ENCODE measurements at regions not wholly inside any gene's neighbourhood (a gene's known extent, or its start where the extent isn't known, plus 50 kb on each side); places are given as distances from the start of the nearest gene placed in this dataset.

GRCh38 chr6:91632308-91632707, 1045.4 kb upstream of the MAP3K7 start:
- H3K9me3 ChIP-seq, result no peaks in the 10 kb centered on the region
- H3K4me1 ChIP-seq, result peaks cover 5% of the 10 kb centered on the region
- H3K9ac ChIP-seq, result no peak overlapping the region
- H4K20me1 ChIP-seq, result no peaks in the 10 kb centered on the region
- no peaks in the 10 kb centered on the region for H3K36me3 ChIP-seq
- no peak for TF ChIP-seq Cebpa-rat (IDR thresholded peaks at IDR 0.05)
- H3K4me3 ChIP-seq, result no peak overlapping the region
- no peaks in the 10 kb centered on the region for H3K27me3 ChIP-seq
- H3K4me2 ChIP-seq, result no peak overlapping the region
- H3K27ac ChIP-seq, result no peak overlapping the region

DNA sequence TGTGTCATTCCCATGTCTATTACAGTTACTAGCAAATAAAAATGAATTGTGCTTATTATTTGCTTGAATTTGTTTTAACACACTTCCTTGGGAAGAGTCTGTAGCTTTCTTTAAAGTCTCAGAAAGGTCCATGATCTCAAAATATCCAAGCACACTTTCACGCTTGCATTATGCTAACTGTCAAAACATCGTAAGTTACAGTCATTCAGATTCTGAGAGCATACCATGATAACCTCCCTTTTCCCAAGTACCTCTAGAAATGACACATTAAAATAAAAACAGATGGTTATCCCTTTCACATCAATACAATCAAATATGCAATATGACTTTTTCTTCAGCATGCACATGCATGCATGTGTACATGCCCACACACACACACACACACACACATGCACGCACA, 1044.4 kb upstream of the MAP3K7 start:
- Histone ChIP-seq H3K9ac (no peak overlapping the region), H3K36me3 (no peaks in the 10 kb centered on the region), H4K20me1 (no peaks in the 10 kb centered on the region), H3K4me1 (peaks cover 5% of the 10 kb centered on the region), H3K27ac (no peak overlapping the region), H3K4me2 (no peak overlapping the region), H3K4me3 (no peak overlapping the region), H3K27me3 (no peaks in the 10 kb centered on the region), H3K9me3 (no peaks in the 10 kb centered on the region)
- no peak for TF ChIP-seq Cebpa-rat (IDR thresholded peaks at IDR 0.05)

DNA sequence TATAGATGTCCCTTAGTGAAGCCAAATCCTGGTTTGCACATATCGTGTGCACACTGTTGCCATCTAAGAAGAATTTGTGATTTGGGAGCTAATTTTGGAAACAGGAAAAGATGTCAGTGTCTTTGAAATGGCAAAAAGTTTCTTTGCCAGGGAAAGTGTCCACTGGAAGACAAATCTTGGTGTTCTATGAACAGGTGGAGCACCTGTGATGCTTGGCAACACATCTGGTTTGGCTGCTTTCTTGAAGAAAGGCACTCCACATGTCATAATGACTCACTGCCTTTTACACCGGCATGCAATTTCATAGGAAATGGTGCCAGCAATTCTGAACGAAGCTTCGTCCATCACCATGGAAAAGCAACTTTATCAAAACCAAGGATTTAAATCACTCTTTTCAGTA, 1040.0 kb upstream of the MAP3K7 start:
- H4K20me1 ChIP-seq, result no peaks in the 10 kb centered on the region
- H3K9me3 ChIP-seq, result no peaks in the 10 kb centered on the region
- H3K4me1 ChIP-seq, result peaks cover under 1% of the 10 kb centered on the region; the same call in 1 of the 2 replicates
- no peak overlapping the region for H3K27ac ChIP-seq
- no peaks in the 10 kb centered on the region for H3K27me3 ChIP-seq
- no peak overlapping the region for H3K4me3 ChIP-seq
- no peak for TF ChIP-seq Cebpa-rat (IDR thresholded peaks at IDR 0.05)
- H3K9ac ChIP-seq, result no peak overlapping the region
- H3K4me2 ChIP-seq, result no peak overlapping the region
- H3K36me3 ChIP-seq, result no peaks in the 10 kb centered on the region

DNA sequence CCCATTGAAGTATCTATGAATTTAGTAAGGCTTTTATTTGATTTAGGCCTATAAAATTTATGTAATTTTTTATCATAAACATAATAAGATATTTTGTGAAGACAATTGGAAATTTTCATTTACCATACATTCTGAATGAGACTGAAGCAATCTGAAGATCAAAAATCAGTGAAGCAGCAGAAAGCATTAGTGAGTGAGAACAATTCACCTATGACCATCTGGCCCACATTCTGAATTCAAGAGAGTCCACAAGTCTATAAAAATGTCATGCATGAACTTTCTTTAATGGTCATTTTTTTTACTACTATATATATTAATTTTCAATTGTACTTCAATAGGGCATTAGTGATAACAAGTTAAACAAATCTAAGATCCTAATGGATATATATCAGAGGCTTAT, 1026.6 kb upstream of the MAP3K7 start:
- no peaks in the 10 kb centered on the region for H3K4me1 ChIP-seq
- no peak overlapping the region for H3K4me2 ChIP-seq
- no peaks in the 10 kb centered on the region for H3K27me3 ChIP-seq
- no peak overlapping the region for H3K4me3 ChIP-seq
- no peaks in the 10 kb centered on the region for H3K9me3 ChIP-seq
- H4K20me1 ChIP-seq, result no peaks in the 10 kb centered on the region
- no peak overlapping the region for H3K9ac ChIP-seq
- H3K36me3 ChIP-seq, result no peaks in the 10 kb centered on the region
- H3K27ac ChIP-seq, result no peak overlapping the region
- TF ChIP-seq Cebpa-rat (IDR thresholded peaks at IDR 0.05), result no peak

GRCh38 chr6:91611190-91611589, 1024.3 kb upstream of the MAP3K7 start:
- Histone ChIP-seq H3K9me3 (no peaks in the 10 kb centered on the region), H3K27me3 (no peaks in the 10 kb centered on the region), H3K4me2 (no peak overlapping the region), H3K9ac (no peak overlapping the region), H4K20me1 (no peaks in the 10 kb centered on the region), H3K27ac (no peak overlapping the region), H3K4me3 (no peak overlapping the region), H3K36me3 (no peaks in the 10 kb centered on the region), H3K4me1 (no peaks in the 10 kb centered on the region)
- peak; percentile 14; the same call in 1 of the 2 replicates for TF ChIP-seq Cebpa-rat (IDR thresholded peaks at IDR 0.05)

GRCh38 chr6:91608428-91608827, 1021.6 kb upstream of the MAP3K7 start:
- H3K27ac ChIP-seq, result no peak overlapping the region
- H3K9ac ChIP-seq, result no peak overlapping the region
- no peaks in the 10 kb centered on the region for H4K20me1 ChIP-seq
- H3K4me1 ChIP-seq, result no peaks in the 10 kb centered on the region
- no peak overlapping the region for H3K4me3 ChIP-seq
- H3K4me2 ChIP-seq, result no peak overlapping the region
- no peaks in the 10 kb centered on the region for H3K27me3 ChIP-seq
- no peaks in the 10 kb centered on the region for H3K36me3 ChIP-seq
- no peaks in the 10 kb centered on the region for H3K9me3 ChIP-seq
- TF ChIP-seq Cebpa-rat (IDR thresholded peaks at IDR 0.05), result no peak

GRCh38 chr6:91606148-91606901, 1019.5 kb upstream of the MAP3K7 start:
- no peak overlapping the region for H3K9ac ChIP-seq
- no peaks in the 10 kb centered on the region for H3K27me3 ChIP-seq
- H3K36me3 ChIP-seq, result no peaks in the 10 kb centered on the region
- no peak for TF ChIP-seq Cebpa-rat (IDR thresholded peaks at IDR 0.05)
- H4K20me1 ChIP-seq, result no peaks in the 10 kb centered on the region
- H3K27ac ChIP-seq, result no peak overlapping the region
- H3K4me2 ChIP-seq, result no peak overlapping the region
- H3K4me1 ChIP-seq, result peaks cover 2% of the 10 kb centered on the region; the same call in 1 of the 2 replicates
- H3K4me3 ChIP-seq, result no peak overlapping the region
- H3K9me3 ChIP-seq, result 0 out of 2 replicates have a peak, but pooled peaks cover 3% of the 10 kb centered on the region

GRCh38 chr6:91600561-91600960, 1013.7 kb upstream of the MAP3K7 start:
- H3K9me3 ChIP-seq, result 0 out of 2 replicates have a peak, but pooled peaks cover 3% of the 10 kb centered on the region
- H4K20me1 ChIP-seq, result no peaks in the 10 kb centered on the region
- no peak overlapping the region for H3K9ac ChIP-seq
- no peak for TF ChIP-seq Cebpa-rat (IDR thresholded peaks at IDR 0.05)
- peaks cover 5% of the 10 kb centered on the region; the same call in 1 of the 2 replicates for H3K4me1 ChIP-seq
- no peaks in the 10 kb centered on the region for H3K27me3 ChIP-seq
- H3K4me3 ChIP-seq, result no peak overlapping the region
- H3K4me2 ChIP-seq, result no peak overlapping the region
- H3K36me3 ChIP-seq, result no peaks in the 10 kb centered on the region
- H3K27ac ChIP-seq, result no peak overlapping the region

- TF ChIP-seq Cebpa-rat (IDR thresholded peaks at IDR 0.05), result no peak
- H3K4me1 ChIP-seq, result no peaks in the 10 kb centered on the region
- no peak overlapping the region for H3K9ac ChIP-seq
- H3K4me2 ChIP-seq, result no peak overlapping the region
- no peaks in the 10 kb centered on the region for H3K9me3 ChIP-seq
- H4K20me1 ChIP-seq, result no peaks in the 10 kb centered on the region
- no peaks in the 10 kb centered on the region for H3K27me3 ChIP-seq
- no peak overlapping the region for H3K27ac ChIP-seq
- no peaks in the 10 kb centered on the region for H3K36me3 ChIP-seq
- no peak overlapping the region for H3K4me3 ChIP-seq
Measured at GRCh38 chr6:91590191-91590590, 1003.3 kb upstream of the MAP3K7 start.

- no peak overlapping the region for H3K27ac ChIP-seq
- H4K20me1 ChIP-seq, result no peaks in the 10 kb centered on the region
Measured at GRCh38 chr6:91580635-91581034, 993.8 kb upstream of the MAP3K7 start.

More at GRCh38 chr6:91580635-91581034, 993.8 kb upstream of the MAP3K7 start:
- Histone ChIP-seq H3K4me1 (no peaks in the 10 kb centered on the region), H3K9me3 (no peaks in the 10 kb centered on the region), H3K4me3 (no peak overlapping the region), H3K4me2 (no peak overlapping the region), H3K36me3 (no peaks in the 10 kb centered on the region), H3K27me3 (no peaks in the 10 kb centered on the region), H3K9ac (no peak overlapping the region)
- TF ChIP-seq Cebpa-rat (IDR thresholded peaks at IDR 0.05), result no peak

Measured in BLaER1 (cell line).